ENCODE measurements at regions not wholly inside any gene's neighbourhood (a gene's known extent, or its start where the extent isn't known, plus 50 kb on each side); places are given as distances from the start of the nearest gene placed in this dataset.
A peak's percentile ranks its signal among the peaks of the same experiment; 100 is the strongest.
"Not testable (repeated sequence)": the region's sequence is repeated elsewhere in the genome, so short reads cannot be mapped to it uniquely, and the experiment has no call there.

- TF ChIP-seq CTCF (IDR thresholded peaks at IDR 0.05; ENCODE audit: low read depth, low read length, missing input control), result no peak
- no peak for TF ChIP-seq RAD21 (IDR thresholded peaks at IDR 0.05)
- no peak for TF ChIP-seq SP1 (IDR thresholded peaks at IDR 0.05)
- TF ChIP-seq EGR1 (IDR thresholded peaks at IDR 0.05; ENCODE audit: low read depth in 2 of 2), result no peak
Observed at GRCh38 chr6:27016689-27017088, 230.8 kb upstream of the PRSS16 start (continued).

GRCh38 chr6:27018401-27018800 is 229.1 kb upstream of the PRSS16 start:
- H3K27ac ChIP-seq (ENCODE audit: low read depth in 1 of 2, low read length in 2 of 2); H3K9ac ChIP-seq (ENCODE audit: low read depth in 1 of 2, low read length in 2 of 2); H3K27me3 ChIP-seq (ENCODE audit: control insufficient read depth in 4 of 4, insufficient read depth in 4 of 4, low read length in 3 of 4); H3K4me3 ChIP-seq (ENCODE audit: low read depth in 1 of 3, low read length in 3 of 3); DNase-seq (ENCODE audit: low spot score); H3K36me3 ChIP-seq (ENCODE audit: control insufficient read depth in 4 of 4, insufficient read depth in 3 of 4, low read depth in 1 of 4, low read length in 3 of 4); H3K9me3 ChIP-seq (ENCODE audit: control insufficient read depth in 4 of 4, low read length in 3 of 4): not testable (repeated sequence)
- peaks cover 0 to 11% (median 4%) of the 10 kb centered on the region in 4 donors for H3K4me1 ChIP-seq (ENCODE audit: control insufficient read depth in 4 of 4, insufficient read depth in 4 of 4, low read length in 3 of 4)
- WGBS, result 89% methylated on average over 6 of the region's 6 CpGs

GRCh38 chr6:27019651-27020552 is 227.6 kb upstream of the PRSS16 start:
- WGBS, result 3% methylated on average over 58 of the region's 58 CpGs
- DNase-seq (ENCODE audit: low spot score), result peak; percentile 76
- Histone ChIP-seq H3K27me3 (ENCODE audit: control insufficient read depth in 4 of 4, insufficient read depth in 4 of 4, low read length in 3 of 4) (no peaks in the 10 kb centered on the region), H3K4me3 (ENCODE audit: low read depth in 1 of 3, low read length in 3 of 3) (peak overlapping the region; percentile 66 to 99 (median 85)), H3K27ac (ENCODE audit: low read depth in 1 of 2, low read length in 2 of 2) (peak overlapping the region; percentile 86 to 92), H3K9ac (ENCODE audit: low read depth in 1 of 2, low read length in 2 of 2) (peak overlapping the region; percentile 60 to 82), H3K4me1 (ENCODE audit: control insufficient read depth in 4 of 4, insufficient read depth in 4 of 4, low read length in 3 of 4) (peaks cover 0 to 11% (median 4%) of the 10 kb centered on the region in 4 donors), H3K36me3 (ENCODE audit: control insufficient read depth in 4 of 4, insufficient read depth in 3 of 4, low read depth in 1 of 4, low read length in 3 of 4) (no peaks in the 10 kb centered on the region), H3K9me3 (ENCODE audit: control insufficient read depth in 4 of 4, low read length in 3 of 4) (peaks cover 0 to 8% (median 0%) of the 10 kb centered on the region in 4 donors)
- TF ChIP-seq NR2F2 (IDR thresholded peaks at IDR 0.05) (no peak), FOXA2 (IDR thresholded peaks at IDR 0.05) (no peak), YY1 (IDR thresholded peaks at IDR 0.05) (peak; percentile 50), REST (IDR thresholded peaks at IDR 0.05) (peak; percentile 79), HNF4G (IDR thresholded peaks at IDR 0.05) (no peak), JUND (IDR thresholded peaks at IDR 0.05) (no peak), RAD21 (IDR thresholded peaks at IDR 0.05) (peak in 1 of 2 donors; percentile 6), SP1 (IDR thresholded peaks at IDR 0.05) (peak; percentile 30), RXRA (IDR thresholded peaks at IDR 0.05) (peak in 1 of 2 donors; percentile 9), MAX (IDR thresholded peaks at IDR 0.05) (peak; percentile 71), FOXA1 (IDR thresholded peaks at IDR 0.05) (no peak), EGR1 (IDR thresholded peaks at IDR 0.05; ENCODE audit: low read depth in 2 of 2) (peak in 1 of 2 donors; percentile 26), HNF4A (conservative IDR thresholded peaks at IDR 0.05) (no peak), CTCF (IDR thresholded peaks at IDR 0.05; ENCODE audit: low read depth, low read length, missing input control) (no peak), TAF1 (conservative IDR thresholded peaks at IDR 0.05) (peak; percentile 75), GABPA (IDR thresholded peaks at IDR 0.05 in 1 of 2, conservative IDR thresholded peaks at IDR 0.05 in 1 of 2) (peak; percentile 92 to 95)
- TF ChIP-seq, protein P1, sequence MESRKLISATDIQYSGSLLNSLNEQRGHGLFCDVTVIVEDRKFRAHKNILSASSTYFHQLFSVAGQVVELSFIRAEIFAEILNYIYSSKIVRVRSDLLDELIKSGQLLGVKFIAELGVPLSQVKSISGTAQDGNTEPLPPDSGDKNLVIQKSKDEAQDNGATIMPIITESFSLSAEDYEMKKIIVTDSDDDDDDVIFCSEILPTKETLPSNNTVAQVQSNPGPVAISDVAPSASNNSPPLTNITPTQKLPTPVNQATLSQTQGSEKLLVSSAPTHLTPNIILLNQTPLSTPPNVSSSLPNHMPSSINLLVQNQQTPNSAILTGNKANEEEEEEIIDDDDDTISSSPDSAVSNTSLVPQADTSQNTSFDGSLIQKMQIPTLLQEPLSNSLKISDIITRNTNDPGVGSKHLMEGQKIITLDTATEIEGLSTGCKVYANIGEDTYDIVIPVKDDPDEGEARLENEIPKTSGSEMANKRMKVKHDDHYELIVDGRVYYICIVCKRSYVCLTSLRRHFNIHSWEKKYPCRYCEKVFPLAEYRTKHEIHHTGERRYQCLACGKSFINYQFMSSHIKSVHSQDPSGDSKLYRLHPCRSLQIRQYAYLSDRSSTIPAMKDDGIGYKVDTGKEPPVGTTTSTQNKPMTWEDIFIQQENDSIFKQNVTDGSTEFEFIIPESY (IDR thresholded peaks at IDR 0.05), result no peak
- TF ChIP-seq, protein P2, sequence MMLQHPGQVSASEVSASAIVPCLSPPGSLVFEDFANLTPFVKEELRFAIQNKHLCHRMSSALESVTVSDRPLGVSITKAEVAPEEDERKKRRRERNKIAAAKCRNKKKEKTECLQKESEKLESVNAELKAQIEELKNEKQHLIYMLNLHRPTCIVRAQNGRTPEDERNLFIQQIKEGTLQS (IDR thresholded peaks at IDR 0.05), result peak; percentile 95
